ENCODE measurements at regions not wholly inside any gene's neighbourhood (a gene's known extent, or its start where the extent isn't known, plus 50 kb on each side); places are given as distances from the start of the nearest gene placed in this dataset.

GRCh38 chr7:36076074-36076473, 77.0 kb upstream of the EEPD1 start:
- no peak for DNase-seq

GRCh38 chr7:36078816-36079360, 74.2 kb upstream of the EEPD1 start:
- DNase-seq: no peak

- DNase-seq: no peak
Observed at GRCh38 chr7:36079446-36080025, 73.5 kb upstream of the EEPD1 start.

- DNase-seq: no peak
Observed at GRCh38 chr7:36080843-36081242, 72.2 kb upstream of the EEPD1 start.

- DNase-seq: no peak
Observed at GRCh38 chr7:36082216-36082615, 70.8 kb upstream of the EEPD1 start.

- no peak for DNase-seq
Observed at GRCh38 chr7:36082910-36083309, 70.1 kb upstream of the EEPD1 start.

- DNase-seq: no peak
Observed at GRCh38 chr7:36083626-36084380, 69.3 kb upstream of the EEPD1 start.

- DNase-seq: no peak
Observed at GRCh38 chr7:36084485-36085091, 68.5 kb upstream of the EEPD1 start.

- no peak for DNase-seq
Observed at GRCh38 chr7:36085096-36085495, 68.0 kb upstream of the EEPD1 start.

GRCh38 chr7:36086571-36086970, 66.5 kb upstream of the EEPD1 start:
- no peak for DNase-seq

GRCh38 chr7:36088553-36088952, 64.5 kb upstream of the EEPD1 start:
- no peak for DNase-seq

- no peak for DNase-seq
Observed at GRCh38 chr7:36088966-36089365, 64.1 kb upstream of the EEPD1 start.

GRCh38 chr7:36090976-36091873, 61.8 kb upstream of the EEPD1 start:
- DNase-seq: no peak

- no peak for DNase-seq
Observed at GRCh38 chr7:36091874-36092176, 61.2 kb upstream of the EEPD1 start.

- no peak for DNase-seq
Observed at GRCh38 chr7:36092221-36092771, 60.8 kb upstream of the EEPD1 start.

GRCh38 chr7:36096460-36097095, 56.5 kb upstream of the EEPD1 start:
- DNase-seq: no peak

- no peak for DNase-seq
Observed at GRCh38 chr7:36098096-36098495, 55.0 kb upstream of the EEPD1 start.

GRCh38 chr7:36100226-36100625, 52.8 kb upstream of the EEPD1 start:
- no peak for DNase-seq

- DNase-seq: no peak
Observed at GRCh38 chr7:36100634-36101033, 52.4 kb upstream of the EEPD1 start.

Data from CD4-positive, alpha-beta T cell treated with Interleukin-4 for 4 hours (primary cell).